Activated T-helper 17 cell treated with anti-CD3 and anti-CD28 coated beads, Interleukin-2, amount 50 U/mL, for 72 hours (primary cell): ENCODE measurements at regions not wholly inside any gene's neighbourhood (a gene's known extent, or its start where the extent isn't known, plus 50 kb on each side); places are given as distances from the start of the nearest gene placed in this dataset.
"Not testable (repeated sequence)": the region's sequence is repeated elsewhere in the genome, so short reads cannot be mapped to it uniquely, and the experiment has no call there.

ENCODE experiments used
- ATAC-seq: fragments of 150-1000 bp; cut with Tn5 transposase; replicated peaks from 2 replicates; pipeline ENCODE4 v1.10.0; 2021; ENCODE audit warnings: mild to moderate bottlenecking, moderate library complexity
- H3K27ac Mint-ChIP-seq: one replicate; pipeline ENCODE4 v1.8.0; 2022; ENCODE audit warnings: mixed read lengths
- H3K27me3 Mint-ChIP-seq: one replicate; pipeline ENCODE4 v1.8.0; 2022; ENCODE audit warnings: mixed read lengths
- H3K36me3 Mint-ChIP-seq: one replicate; pipeline ENCODE4 v1.8.0; 2022; ENCODE audit warnings: low read depth, mild to moderate bottlenecking, mixed read lengths
- H3K4me1 Mint-ChIP-seq: one replicate; pipeline ENCODE4 v1.8.0; 2022; ENCODE audit warnings: mixed read lengths
- H3K4me3 Mint-ChIP-seq: one replicate; pipeline ENCODE4 v1.8.0; 2022; ENCODE audit warnings: mild to moderate bottlenecking, mixed read lengths
- H3K9me3 Mint-ChIP-seq: one replicate; pipeline ENCODE4 v1.8.0; 2022; ENCODE audit warnings: mixed read lengths

GRCh38 chr7:21326921-21327320 is 101.0 kb upstream of the SP4 start:
- no peak for ATAC-seq
- H3K4me1 Mint-ChIP-seq = no peaks in the 10 kb centered on the region
- no peak overlapping the region for H3K27ac Mint-ChIP-seq
- H3K36me3 Mint-ChIP-seq = no peaks in the 10 kb centered on the region
- H3K27me3 Mint-ChIP-seq = no peaks in the 10 kb centered on the region
- H3K4me3 Mint-ChIP-seq = no peak overlapping the region
- H3K9me3 Mint-ChIP-seq = no peaks in the 10 kb centered on the region

DNA sequence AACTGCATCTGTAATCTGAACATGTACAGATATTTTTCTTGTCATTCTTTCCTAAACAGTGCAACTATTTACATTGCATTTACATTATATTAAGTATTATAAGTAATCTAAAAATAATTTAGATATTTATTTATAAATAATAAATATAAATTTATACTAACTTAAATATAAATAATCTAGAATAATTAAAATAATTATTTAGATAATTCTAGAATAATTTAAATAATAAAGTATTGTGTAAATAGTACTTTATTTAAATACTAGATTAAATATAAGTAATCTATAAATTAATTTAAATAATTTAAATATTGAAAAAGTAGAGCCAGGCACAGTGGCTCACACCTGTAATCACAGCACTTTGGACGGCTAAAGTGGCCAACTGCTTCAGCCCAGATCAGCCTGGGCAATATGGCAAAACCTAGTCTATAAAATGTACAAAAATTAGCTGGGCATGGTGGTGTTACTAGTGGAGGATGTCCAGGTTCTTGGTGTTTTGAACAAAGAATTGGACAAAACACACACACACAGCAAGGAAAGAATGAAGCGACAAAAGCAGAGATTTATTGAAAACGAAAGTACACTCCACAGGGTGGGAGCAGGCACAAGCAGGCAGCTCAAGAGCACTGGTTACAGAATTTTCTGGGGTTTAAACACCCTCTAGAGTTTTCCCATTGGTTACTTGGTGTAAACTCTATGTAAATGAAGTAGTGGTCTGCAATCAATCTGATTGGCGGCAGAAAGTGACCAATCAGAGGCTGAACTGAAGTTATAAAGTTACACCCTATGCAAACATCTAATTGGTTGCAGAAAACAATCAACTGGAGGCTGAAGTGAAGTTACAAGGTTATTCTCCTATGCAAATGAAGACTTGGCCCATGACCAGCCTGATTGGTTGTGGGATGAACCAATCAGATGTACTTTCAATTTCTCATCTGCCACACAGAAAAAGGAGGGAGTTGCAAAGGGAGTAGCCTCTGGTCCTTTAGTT is 100.2 kb upstream of the SP4 start:
- Mint-ChIP-seq H3K36me3 (no peaks in the 10 kb centered on the region), H3K9me3 (no peaks in the 10 kb centered on the region), H3K27ac (no peak overlapping the region), H3K27me3 (no peaks in the 10 kb centered on the region), H3K4me1 (no peaks in the 10 kb centered on the region), H3K4me3 (no peak overlapping the region)
- ATAC-seq = peak; percentile 32

DNA sequence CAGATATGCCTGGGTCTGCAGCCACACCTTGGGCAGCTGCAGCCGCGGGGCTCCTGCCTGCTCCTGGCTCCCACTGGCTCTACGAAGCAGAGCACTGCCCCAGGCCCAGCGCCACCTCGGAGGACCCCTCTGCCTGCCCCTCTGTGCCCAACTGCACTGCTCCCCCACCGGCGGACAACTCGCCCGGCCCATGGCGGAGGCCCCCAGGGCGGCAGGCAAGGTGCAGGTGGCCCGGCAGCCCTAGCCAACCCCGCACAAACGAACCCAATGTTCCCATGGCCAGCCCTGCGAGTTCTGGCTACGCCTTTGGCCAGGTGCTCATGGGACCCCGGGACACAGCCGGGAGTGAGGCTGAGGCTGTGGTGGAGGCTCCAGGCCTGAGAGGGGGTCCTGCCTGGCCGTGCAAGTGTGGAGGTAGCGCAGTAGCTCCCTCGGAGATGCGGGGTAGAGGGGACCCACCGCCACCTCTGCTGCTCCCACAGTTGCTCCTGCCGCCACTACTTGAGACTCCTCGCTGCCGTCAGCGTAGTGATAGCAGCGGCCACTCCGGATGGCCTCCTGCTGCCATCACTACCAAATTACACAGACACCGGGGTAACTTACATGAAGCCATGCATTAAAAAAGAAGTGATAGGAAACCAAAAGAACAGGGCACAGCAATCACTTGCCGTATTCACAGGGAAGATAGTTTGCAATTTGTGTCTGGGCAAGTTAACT is 97.3 kb upstream of the SP4 start:
- no peaks in the 10 kb centered on the region for H3K36me3 Mint-ChIP-seq
- no peak overlapping the region for H3K27ac Mint-ChIP-seq
- no peak overlapping the region for H3K4me3 Mint-ChIP-seq
- no peaks in the 10 kb centered on the region for H3K4me1 Mint-ChIP-seq
- H3K27me3 Mint-ChIP-seq = no peaks in the 10 kb centered on the region
- no peak for ATAC-seq
- H3K9me3 Mint-ChIP-seq = no peaks in the 10 kb centered on the region

DNA sequence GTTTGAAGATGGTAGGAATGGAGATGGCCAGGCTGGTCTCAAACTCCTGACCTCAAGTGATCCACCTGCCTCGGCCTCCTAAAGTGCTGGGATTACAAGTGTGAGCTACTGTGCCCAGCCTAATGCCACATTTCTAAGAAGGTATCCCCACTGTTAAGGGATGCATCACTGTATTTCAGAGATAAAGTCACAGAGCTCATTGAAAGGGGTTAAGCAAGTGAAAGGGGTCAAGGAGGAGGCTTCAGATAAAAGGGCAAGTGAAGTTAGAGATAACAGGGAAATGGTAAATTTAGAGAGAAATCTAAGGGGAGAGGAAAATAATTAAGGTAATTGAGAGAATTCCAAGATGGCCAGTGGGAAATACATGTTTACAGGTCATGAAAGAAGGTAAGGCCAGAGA is 93.0 kb upstream of the SP4 start:
- Mint-ChIP-seq H3K27ac (peak overlapping the region; percentile 34), H3K36me3 (no peaks in the 10 kb centered on the region)
- ATAC-seq = no peak

DNA sequence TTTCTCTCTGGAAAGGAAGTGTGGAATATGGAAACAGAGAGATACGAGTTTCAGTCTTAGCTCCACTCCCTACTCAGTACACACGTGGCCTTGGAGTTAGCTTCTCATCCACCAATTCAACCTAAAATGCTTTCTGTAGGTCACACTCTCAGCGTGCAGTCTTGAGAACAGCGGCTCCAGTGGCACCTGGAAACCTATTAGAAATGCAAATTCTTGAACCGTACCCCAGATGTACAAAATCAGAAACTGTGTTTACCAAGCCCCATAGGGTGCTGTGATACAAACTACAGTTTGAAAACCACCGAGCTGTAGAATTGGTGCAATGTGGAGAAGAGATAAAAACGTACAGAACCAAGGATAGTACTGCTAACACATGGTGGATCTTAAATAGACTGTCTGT is 91.1 kb upstream of the SP4 start:
- no peak overlapping the region for H3K4me3 Mint-ChIP-seq
- H3K9me3 Mint-ChIP-seq = no peaks in the 10 kb centered on the region
- H3K4me1 Mint-ChIP-seq = peaks cover 16% of the 10 kb centered on the region
- H3K27ac Mint-ChIP-seq = no peak overlapping the region
- H3K36me3 Mint-ChIP-seq = no peaks in the 10 kb centered on the region
- H3K27me3 Mint-ChIP-seq = no peaks in the 10 kb centered on the region
- no peak for ATAC-seq

More for the DNA sequence above, 93.0 kb upstream of the SP4 start:
- H3K4me1 Mint-ChIP-seq = peaks cover 13% of the 10 kb centered on the region
- H3K9me3 Mint-ChIP-seq = no peaks in the 10 kb centered on the region
- H3K4me3 Mint-ChIP-seq = no peak overlapping the region
- no peaks in the 10 kb centered on the region for H3K27me3 Mint-ChIP-seq

- Mint-ChIP-seq H3K9me3 (peaks cover 4% of the 10 kb centered on the region), H3K27ac (peak overlapping the region; percentile 82), H3K36me3 (no peaks in the 10 kb centered on the region), H3K4me3 (peak overlapping the region; percentile 42), H3K4me1 (peaks cover 24% of the 10 kb centered on the region), H3K27me3 (no peaks in the 10 kb centered on the region)
- peak; percentile 96 for ATAC-seq
These were observed 89.1 kb upstream of the SP4 start for GRCh38 chr7:21338728-21339164.

DNA sequence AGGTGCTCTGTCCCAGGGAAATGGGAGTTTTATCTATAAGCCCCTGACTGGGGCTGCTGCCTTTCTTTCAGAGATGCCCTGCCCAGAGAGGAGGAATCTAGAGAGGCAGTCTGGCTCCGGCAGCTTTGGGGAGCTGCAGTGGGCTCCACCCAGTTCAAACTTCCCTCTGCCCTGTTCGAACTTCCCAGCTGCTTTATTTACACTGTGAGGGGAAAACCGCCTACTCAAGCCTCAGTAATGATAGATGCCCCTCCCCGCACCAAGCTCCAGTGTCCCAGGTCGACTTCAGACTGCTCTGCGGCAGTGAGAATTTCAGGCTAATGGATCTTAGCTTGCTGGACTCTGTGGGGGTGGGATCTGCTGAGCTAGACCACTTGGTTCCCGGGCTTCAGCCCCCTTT is 83.0 kb upstream of the SP4 start:
- peaks cover 11% of the 10 kb centered on the region for H3K4me1 Mint-ChIP-seq
- ATAC-seq, H3K9me3 Mint-ChIP-seq, H3K27me3 Mint-ChIP-seq, H3K27ac Mint-ChIP-seq, H3K36me3 Mint-ChIP-seq, H3K4me3 Mint-ChIP-seq: not testable (repeated sequence)

GRCh38 chr7:21345361-21345760 is 82.5 kb upstream of the SP4 start:
- H3K27ac Mint-ChIP-seq = no peak overlapping the region
- H3K4me3 Mint-ChIP-seq = no peak overlapping the region
- H3K27me3 Mint-ChIP-seq = no peaks in the 10 kb centered on the region
- peaks cover 4% of the 10 kb centered on the region for H3K9me3 Mint-ChIP-seq
- ATAC-seq = no peak
- H3K36me3 Mint-ChIP-seq = no peaks in the 10 kb centered on the region
- H3K4me1 Mint-ChIP-seq = peaks cover 9% of the 10 kb centered on the region

DNA sequence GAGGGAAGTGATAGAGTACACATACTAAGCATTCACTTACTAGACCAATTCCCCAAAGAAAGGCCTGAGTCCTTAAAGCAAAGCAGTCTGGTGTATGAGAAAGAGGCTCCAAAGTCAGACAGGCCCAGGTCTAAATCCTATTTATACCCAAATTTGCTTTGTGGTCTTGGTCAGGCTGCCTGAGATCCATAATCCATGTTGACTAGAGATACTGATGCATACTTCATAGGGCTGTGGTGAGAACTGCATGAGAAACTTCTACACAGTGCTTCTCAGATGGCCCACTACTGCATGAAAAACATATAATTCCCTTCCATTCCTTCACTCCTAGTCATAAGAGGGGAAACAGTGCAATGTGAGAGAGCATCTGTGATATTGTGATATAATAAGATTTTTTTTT is 81.6 kb upstream of the SP4 start:
- H3K36me3 Mint-ChIP-seq = no peaks in the 10 kb centered on the region
- no peak for ATAC-seq
- peaks cover 9% of the 10 kb centered on the region for H3K4me1 Mint-ChIP-seq
- no peak overlapping the region for H3K27ac Mint-ChIP-seq
- H3K4me3 Mint-ChIP-seq = no peak overlapping the region
- no peaks in the 10 kb centered on the region for H3K27me3 Mint-ChIP-seq
- H3K9me3 Mint-ChIP-seq = peaks cover 4% of the 10 kb centered on the region

- Mint-ChIP-seq H3K4me3 (peak overlapping the region; percentile 61), H3K9me3 (no peaks in the 10 kb centered on the region), H3K27me3 (no peaks in the 10 kb centered on the region), H3K4me1 (peaks cover 46% of the 10 kb centered on the region), H3K36me3 (no peaks in the 10 kb centered on the region), H3K27ac (peak overlapping the region; percentile 75)
- ATAC-seq = peak; percentile 76
These were observed 75.1 kb upstream of the SP4 start for GRCh38 chr7:21352540-21353387.

DNA sequence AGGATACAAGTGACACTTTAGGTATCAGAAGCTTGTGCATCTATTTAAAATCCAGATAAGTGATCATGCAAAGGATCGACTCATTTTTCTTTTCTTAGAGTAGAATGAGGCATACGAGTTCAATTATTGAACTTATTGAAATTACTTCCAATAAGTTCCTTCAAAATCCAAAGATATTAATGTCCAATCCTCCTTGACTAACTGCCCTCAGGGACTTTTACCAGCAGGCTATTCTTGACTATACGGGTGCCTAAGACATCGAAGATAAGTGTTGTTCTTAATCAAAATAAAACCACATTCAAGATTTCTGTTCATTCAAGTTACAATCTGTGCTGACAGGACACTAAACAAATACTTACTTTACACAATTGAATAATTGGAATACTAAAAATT is 74.5 kb upstream of the SP4 start:
- peak overlapping the region; percentile 75 for H3K27ac Mint-ChIP-seq
- no peak for ATAC-seq
- H3K4me1 Mint-ChIP-seq = peaks cover 46% of the 10 kb centered on the region
- no peaks in the 10 kb centered on the region for H3K9me3 Mint-ChIP-seq
- H3K27me3 Mint-ChIP-seq = no peaks in the 10 kb centered on the region
- no peaks in the 10 kb centered on the region for H3K36me3 Mint-ChIP-seq
- H3K4me3 Mint-ChIP-seq = peak overlapping the region; percentile 61

DNA sequence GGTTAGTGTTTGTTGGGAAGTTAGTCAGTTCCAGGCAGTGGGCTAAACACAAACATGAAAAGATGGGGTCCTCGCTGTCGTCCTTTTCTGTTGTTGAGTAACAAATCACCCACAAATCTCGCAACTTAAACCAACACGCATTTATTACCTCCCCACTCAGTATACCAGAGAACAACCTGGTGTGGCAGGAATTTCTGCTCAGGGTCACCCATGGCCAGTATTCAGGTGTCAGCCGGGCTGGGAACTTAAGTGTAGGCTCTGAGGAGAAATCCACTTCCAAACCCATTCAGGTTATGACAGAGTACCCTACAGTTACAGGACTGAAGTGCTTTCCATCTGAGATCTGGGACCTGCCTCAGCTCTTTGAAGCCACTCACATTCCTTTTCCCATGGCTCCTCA is 73.6 kb upstream of the SP4 start:
- Mint-ChIP-seq H3K36me3 (no peaks in the 10 kb centered on the region), H3K27me3 (no peaks in the 10 kb centered on the region), H3K27ac (peak overlapping the region; percentile 75), H3K4me3 (peak overlapping the region; percentile 61), H3K9me3 (no peaks in the 10 kb centered on the region), H3K4me1 (peaks cover 51% of the 10 kb centered on the region)
- ATAC-seq = no peak

GRCh38 chr7:21355406-21355874 is 72.4 kb upstream of the SP4 start:
- H3K27me3 Mint-ChIP-seq = no peaks in the 10 kb centered on the region
- H3K27ac Mint-ChIP-seq = peak overlapping the region; percentile 75
- H3K9me3 Mint-ChIP-seq = no peaks in the 10 kb centered on the region
- no peaks in the 10 kb centered on the region for H3K36me3 Mint-ChIP-seq
- H3K4me1 Mint-ChIP-seq = peaks cover 60% of the 10 kb centered on the region
- peak; percentile 84 for ATAC-seq
- H3K4me3 Mint-ChIP-seq = peak overlapping the region; percentile 61

DNA sequence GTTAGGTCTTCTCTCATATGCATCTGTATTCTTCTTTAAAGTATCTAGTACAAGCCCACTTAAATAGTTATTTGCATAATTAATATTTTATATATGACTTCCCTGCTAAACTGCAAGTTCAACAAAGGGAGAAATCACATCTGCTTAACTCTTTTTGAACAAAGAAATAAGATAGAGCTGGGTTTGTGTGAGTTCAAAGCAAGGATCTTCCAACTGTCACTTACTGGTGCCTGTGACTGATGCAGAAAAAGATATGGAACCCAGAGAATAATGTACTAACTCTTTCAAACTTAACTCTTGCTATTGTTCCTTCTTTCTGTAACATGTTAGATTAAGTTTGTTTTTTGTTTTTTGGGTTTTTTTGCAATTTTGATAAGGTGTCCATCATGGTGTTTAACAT is 71.3 kb upstream of the SP4 start:
- no peak for ATAC-seq
- Mint-ChIP-seq H3K4me3 (peak overlapping the region; percentile 61), H3K27me3 (no peaks in the 10 kb centered on the region), H3K36me3 (no peaks in the 10 kb centered on the region), H3K9me3 (peaks cover 3% of the 10 kb centered on the region), H3K27ac (peak overlapping the region; percentile 75), H3K4me1 (peaks cover 72% of the 10 kb centered on the region)
